Ishikawa (cell line): ENCODE measurements at regions not wholly inside any gene's neighbourhood (a gene's known extent, or its start where the extent isn't known, plus 50 kb on each side); places are given as distances from the start of the nearest gene placed in this dataset.

Experiments used
- CEBPB ChIP-seq: IDR thresholded peaks from 2 replicates; pipeline ENCODE4 v1.6.1; 2012
- CREB1 ChIP-seq: IDR thresholded peaks from 2 replicates; pipeline ENCODE4 v1.6.1; 2012; ENCODE audit warnings: low read depth
- EGR1 ChIP-seq: IDR thresholded peaks from 2 replicates; pipeline ENCODE4 v1.6.1; 2012
- EP300 ChIP-seq: IDR thresholded peaks from 2 replicates; pipeline ENCODE4 v1.6.1; 2012; ENCODE audit warnings: borderline replicate concordance
- FOXM1 ChIP-seq: IDR thresholded peaks from 2 replicates; pipeline ENCODE4 v1.6.1; 2012; ENCODE audit warnings: low read depth, borderline replicate concordance
- MAX ChIP-seq: IDR thresholded peaks from 2 replicates; pipeline ENCODE4 v1.6.1; 2012
- NFIC ChIP-seq: IDR thresholded peaks from 2 replicates; pipeline ENCODE4 v1.6.1; 2012
- RAD21 ChIP-seq: IDR thresholded peaks from 2 replicates; pipeline ENCODE4 v1.6.1; 2012; ENCODE audit warnings: low read depth
- REST ChIP-seq: IDR thresholded peaks from 2 replicates; pipeline ENCODE4 v1.6.1; 2012; ENCODE audit warnings: low read depth, mild to moderate bottlenecking
- TAF1 ChIP-seq: IDR thresholded peaks from 2 replicates; pipeline ENCODE4 v1.6.1; 2012; ENCODE audit warnings: low read depth, mild to moderate bottlenecking
- TCF12 ChIP-seq: IDR thresholded peaks from 2 replicates; pipeline ENCODE4 v1.6.1; 2012; ENCODE audit warnings: low read depth
- TEAD4 ChIP-seq: IDR thresholded peaks from 2 replicates; pipeline ENCODE4 v1.6.1; 2012
- USF1 ChIP-seq: IDR thresholded peaks from 2 replicates; pipeline ENCODE4 v1.6.1; 2012
- YY1 ChIP-seq: IDR thresholded peaks from 2 replicates; pipeline ENCODE4 v1.6.1; 2012; ENCODE audit warnings: low read depth
- ZBTB7A ChIP-seq: IDR thresholded peaks from 2 replicates; pipeline ENCODE4 v1.6.1; 2012; ENCODE audit warnings: low read depth

GRCh38 chr20:19874040-19874727, 116.1 kb downstream of the RIN2 start:
- TF ChIP-seq MAX = no peak
- TF ChIP-seq REST = no peak
- TF ChIP-seq NFIC = no peak
- TF ChIP-seq USF1 = no peak
- no peak for TF ChIP-seq TEAD4
- no peak for TF ChIP-seq RAD21
- TF ChIP-seq EGR1 = no peak
- no peak for TF ChIP-seq CEBPB
- no peak for TF ChIP-seq YY1
- no peak for TF ChIP-seq CREB1
- TF ChIP-seq ZBTB7A = no peak
- no peak for TF ChIP-seq TAF1
- TF ChIP-seq FOXM1 = no peak
- TF ChIP-seq EP300 = no peak
- TF ChIP-seq TCF12 = no peak

- TF ChIP-seq CREB1 (no peak), EGR1 (no peak), YY1 (no peak), TEAD4 (no peak), FOXM1 (no peak), TCF12 (no peak), RAD21 (no peak), MAX (no peak), REST (no peak)
These were observed 117.5 kb downstream of the RIN2 start for GRCh38 chr20:19875376-19876221.

GRCh38 chr20:19876828-19877460, 118.9 kb downstream of the RIN2 start:
- TF ChIP-seq REST (no peak), NFIC (no peak), TCF12 (no peak), TEAD4 (no peak), ZBTB7A (no peak), EGR1 (no peak), TAF1 (no peak), CEBPB (no peak), EP300 (no peak), USF1 (no peak), CREB1 (no peak)
